ENCODE measurements at regions not wholly inside any gene's neighbourhood (a gene's known extent, or its start where the extent isn't known, plus 50 kb on each side); places are given as distances from the start of the nearest gene placed in this dataset.

GRCh38 chr2:100658017-100658416 is 95.2 kb downstream of the PDCL3 start:
- no peak for TF ChIP-seq POLR2A (IDR thresholded peaks at IDR 0.05; ENCODE audit: low read depth, low read length)
- no peak for TF ChIP-seq POLR2AphosphoS5 (IDR thresholded peaks at IDR 0.05; ENCODE audit: low read depth, low read length)
